IPS DF 4.7 (cell line): ENCODE measurements at regions not wholly inside any gene's neighbourhood (a gene's known extent, or its start where the extent isn't known, plus 50 kb on each side); places are given as distances from the start of the nearest gene placed in this dataset.

ENCODE experiments used
- DNase-seq: peaks from one replicate; pipeline ENCODE4 v3.0.0-alpha.2; 2013; ENCODE audit warnings: low spot score; ENCODE audit errors: extremely low read depth

DNA sequence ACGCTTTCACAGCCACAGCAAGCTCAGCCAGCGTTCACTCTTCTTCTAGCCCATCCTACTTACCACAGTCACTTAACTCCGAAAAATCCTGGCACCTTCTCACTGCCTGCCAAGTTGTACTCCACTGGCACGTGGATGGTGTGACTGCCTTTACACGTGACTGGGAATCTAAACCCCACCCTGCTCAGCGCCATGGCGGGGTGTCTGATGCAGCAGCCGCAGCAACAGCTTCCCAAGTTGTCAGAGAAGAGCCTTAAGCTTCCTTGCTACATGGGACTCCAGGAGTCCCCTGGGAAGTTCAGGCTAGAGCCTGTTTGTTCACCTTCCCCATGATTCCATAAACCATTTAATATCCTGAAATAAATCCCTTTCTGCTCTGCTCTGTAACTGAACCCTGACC is 61.9 kb upstream of the FOXC1 start:
- no peak for DNase-seq

DNA sequence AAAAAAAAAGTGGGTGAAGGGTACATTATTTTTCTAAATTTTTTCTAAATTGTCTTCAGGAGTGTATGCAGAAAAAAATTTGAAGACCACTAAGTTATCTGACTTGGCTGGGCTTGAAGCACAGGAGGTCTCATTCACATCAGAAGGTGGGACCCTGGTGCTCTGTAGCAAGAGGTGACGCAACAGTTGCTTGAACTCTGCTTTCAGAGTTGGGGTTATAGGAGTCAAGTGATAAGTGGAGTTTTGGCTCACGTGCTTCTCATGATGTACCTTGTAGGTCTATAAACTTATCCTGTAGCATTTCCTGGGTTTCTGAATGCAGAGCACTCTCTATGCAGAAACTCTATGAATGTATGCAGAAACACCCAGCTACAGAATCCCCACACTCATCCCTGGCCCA is 58.5 kb upstream of the FOXC1 start:
- DNase-seq: no peak

DNA sequence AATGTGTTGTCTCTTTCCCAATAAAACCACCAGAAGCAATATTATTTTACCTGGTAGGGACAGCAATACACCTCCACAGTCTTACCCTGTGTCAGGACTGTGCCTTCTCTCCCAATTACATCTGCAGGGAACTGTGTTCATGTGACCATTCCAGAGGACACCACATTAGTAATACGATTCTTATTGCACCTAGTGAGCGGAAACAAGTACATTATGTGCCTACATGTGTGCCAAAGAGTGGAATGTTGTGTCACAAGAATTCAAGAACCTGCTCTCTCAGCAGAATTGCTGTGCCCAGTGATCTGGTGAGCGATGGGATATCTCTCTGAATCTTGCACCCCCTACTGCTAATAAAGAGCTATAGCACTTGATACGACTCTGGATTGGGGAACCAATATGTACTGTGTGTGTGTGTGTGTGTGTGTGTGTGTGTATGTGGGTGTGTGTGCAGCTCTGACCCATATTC is 57.4 kb upstream of the FOXC1 start:
- DNase-seq: no peak

DNA sequence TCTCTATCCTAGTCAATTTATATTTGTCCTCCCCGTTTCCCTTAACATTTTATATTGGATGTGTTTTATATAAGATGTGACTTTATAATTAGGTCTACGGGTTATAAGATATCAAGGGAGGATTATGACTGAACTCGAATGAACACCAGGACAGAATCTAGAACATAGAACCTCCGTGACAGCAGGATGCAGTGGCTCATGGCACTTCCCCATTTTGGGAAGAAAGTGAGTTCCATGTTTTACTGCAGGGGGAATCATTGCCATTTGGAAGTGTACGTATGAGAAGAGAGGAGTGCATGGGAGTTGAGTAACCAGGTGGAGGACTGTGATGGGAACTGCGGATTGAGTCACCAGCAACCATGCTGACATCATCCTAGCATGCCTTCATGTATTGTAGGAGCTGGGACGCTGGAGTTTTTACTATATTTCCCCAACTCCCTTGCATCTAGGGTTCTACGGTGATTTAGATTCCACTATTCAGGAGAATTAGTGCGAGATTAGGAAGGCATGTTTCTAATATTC is 56.1 kb upstream of the FOXC1 start:
- DNase-seq: no peak

DNA sequence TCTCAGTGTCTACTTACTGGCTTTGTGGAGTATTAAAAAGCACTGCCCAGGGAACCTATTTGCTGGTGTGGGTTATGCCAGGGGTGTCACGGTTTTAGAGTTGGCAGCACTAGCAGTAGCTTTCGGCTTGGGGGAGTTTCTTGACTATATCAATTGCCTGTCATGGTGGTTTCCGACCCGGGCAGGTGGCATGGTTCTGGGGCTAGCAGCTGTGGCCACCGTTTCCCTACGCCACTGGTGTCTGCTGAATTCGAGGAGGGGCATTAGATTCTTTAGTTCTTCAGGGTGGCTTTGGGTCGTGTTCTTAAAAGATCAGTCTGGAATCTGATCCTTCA is 55.6 kb upstream of the FOXC1 start:
- DNase-seq: no peak

DNA sequence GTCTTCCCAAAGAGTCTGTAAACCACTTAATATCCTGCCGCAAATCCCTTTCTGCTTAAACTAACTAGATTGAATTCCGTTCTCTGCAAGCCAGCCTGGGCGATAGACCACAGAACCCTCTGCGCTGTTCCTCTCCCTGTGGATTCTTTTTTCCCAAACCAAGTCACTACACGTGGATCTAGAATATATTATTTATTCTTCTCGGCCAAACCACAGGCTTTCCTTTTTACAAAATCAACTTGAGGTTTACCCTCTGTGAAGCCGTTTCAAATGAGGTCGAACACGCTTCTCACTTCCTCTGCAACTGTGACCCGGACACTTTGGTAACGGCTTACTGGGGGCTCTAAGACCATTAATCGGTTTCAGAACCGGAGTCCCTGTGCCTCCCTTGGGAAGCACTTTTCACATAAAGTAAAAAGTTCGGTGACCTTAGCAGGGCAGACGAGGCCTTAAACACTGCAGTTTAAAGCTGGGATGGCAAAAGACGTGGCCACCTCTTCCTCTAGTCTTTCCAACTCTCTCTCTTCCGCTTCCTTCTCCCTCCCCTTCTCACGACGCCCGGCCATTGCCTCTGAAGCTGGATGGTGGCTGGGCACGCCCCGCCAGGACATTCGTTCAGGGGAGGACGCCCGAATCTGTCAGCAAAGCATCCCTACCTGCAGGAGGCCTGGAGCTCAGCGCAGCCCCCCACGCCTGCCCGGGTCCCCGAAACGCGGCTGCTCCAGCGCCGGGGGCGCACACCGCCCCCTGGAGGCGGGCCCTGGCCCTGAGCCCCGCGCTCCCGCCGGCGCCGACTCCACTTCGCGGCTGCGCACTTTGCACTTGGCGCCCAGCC is 55.0 kb upstream of the FOXC1 start:
- DNase-seq: no peak

DNA sequence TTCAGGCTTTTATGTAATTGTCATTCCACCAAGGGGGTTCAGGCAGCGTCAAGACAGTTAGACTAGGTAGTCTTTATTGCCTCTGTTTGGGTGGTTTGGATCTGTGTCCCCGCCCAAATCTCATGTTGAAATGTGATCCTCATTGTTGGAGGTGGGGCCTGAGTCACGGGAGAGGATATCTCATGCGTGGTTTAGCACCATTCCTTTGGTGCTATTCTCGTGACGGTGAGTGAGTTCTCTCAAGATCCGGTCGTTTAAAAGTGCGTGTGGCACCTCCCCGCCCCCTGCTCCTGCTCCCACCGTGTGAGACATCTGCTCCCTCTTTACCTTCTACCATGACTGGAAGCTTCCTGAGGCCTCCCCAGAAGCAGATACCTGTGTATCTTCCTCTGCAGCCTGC is 51.3 kb upstream of the FOXC1 start:
- DNase-seq: no peak
